Heart right ventricle (tissue), 16 donors: ENCODE measurements at regions not wholly inside any gene's neighbourhood (a gene's known extent, or its start where the extent isn't known, plus 50 kb on each side); places are given as distances from the start of the nearest gene placed in this dataset.

Experiments used
- ATAC-seq, 8 donors: fragments of 200-7000 bp; cut with Tn5 transposase; one replicate each; pipeline ENCODE4 v1.9.1; 2020; ENCODE audit warnings: mild to moderate bottlenecking in 8 of 8, moderate library complexity in 8 of 8, moderate number of reproducible peaks in 1 of 8
- DNase-seq, 2 donors: peaks; one replicate each; pipeline ENCODE4 v3.0.0-alpha.2; 2020
- H3K27ac ChIP-seq, 10 donors: fragments of 200-600 bp; sonication (generic) in 2 of 10; one replicate each; pipeline versions ENCODE4 v1.5.0 to v1.8.0; 2020 to 2022; ENCODE audit warnings: mild to moderate bottlenecking in 3 of 10
- H3K27me3 ChIP-seq, 7 donors: fragments of 200-600 bp; one replicate each; pipeline ENCODE4 v1.8.0; 2021 to 2022; ENCODE audit warnings: mild to moderate bottlenecking in 2 of 7
- H3K36me3 ChIP-seq, 9 donors: fragments of 200-600 bp; sonication (generic) in 1 of 9; one replicate each; pipeline versions ENCODE4 v1.5.0 to v1.8.0; 2020 to 2022; ENCODE audit warnings: mild to moderate bottlenecking in 2 of 9
- H3K4me1 ChIP-seq, 9 donors: fragments of 200-600 bp; sonication (generic) in 1 of 9; one replicate each; pipeline versions ENCODE4 v1.5.0 to v1.8.0; 2020 to 2022; ENCODE audit warnings: mild to moderate bottlenecking in 4 of 9
- H3K4me3 ChIP-seq, 10 donors: fragments of 200-600 bp; sonication (generic) in 2 of 10; one replicate each; pipeline versions ENCODE4 v1.5.0 to v1.8.0; 2020 to 2022; ENCODE audit warnings: mild to moderate bottlenecking in 7 of 10, moderate library complexity in 2 of 10
- H3K9me3 ChIP-seq, 11 donors: fragments of 200-600 bp in 10 of 11; sonication (generic) in 2 of 11; one replicate each; pipeline versions ENCODE4 v1.5.0 to v1.8.0; 2013 to 2022; ENCODE audit warnings: mild to moderate bottlenecking in 2 of 11, control low read depth in 1 of 11, moderate library complexity in 1 of 11
- WGBS, 2 donors: extraction: QIAGEN DNeasy Blood & Tissue Kit; methylation state at CpG; one replicate each; pipeline ENCODE4 v1.1.7; 2013; ENCODE audit warnings: inconsistent platforms in 1 of 2; 5-methylcytosine and 5-hydroxymethylcytosine counted together
- intact Hi-C, 10 donors: fragments of 100-400 bp; cut with DNase I; formaldehyde crosslinking; loops; one replicate each; pipeline versions ENCODE4 v1.11.1 to v1.14.2; 2022
- TF ChIP-seq, protein P1 (sequence below), 9 donors: fragments of 200-600 bp; sonication (generic) in 2 of 9; IDR thresholded peaks; one replicate each; pipeline versions ENCODE4 v1.5.0 to v1.8.0; 2021 to 2022; ENCODE audit warnings: antibody characterized with exemption in 9 of 9, mild to moderate bottlenecking in 5 of 9, moderate library complexity in 1 of 9
- donor health status: Arrhythmogenic right ventricular cardiomyopathy.
- donor health status: ischemic (EF 13 %, LVEDD 7.1; RV severe dilation, severe dysfunction).
- donor health status: healthy with polysubstance abuse.
- donor health status: DM: no; HTN: yes; CAD: no.
- donor health status: DM: no; HTN: no; CAD: no.
- donor health status: ischemic (EF 25% LVEDD 6.9; RV normal size, moderate dysfunction).
- donor health status: ischemic (EF 25% LVEDD 5.7; RV mildly dilated, moderate dysfunction).
- donor health status: healthy.
- donor health status: DM: yes; HTN: yes; CAD: no.
- donor health status: Ischemic cardiomyopathy.
- donor health status: ischemic (EF 35%, LVEDD 5.7; RV mildly dilated, moderate dysfunction).
- donor health status: nonischemic (EF 11% LVEDD 7.7; RV severe dilation, severe dysfunction).
- donor health status: DM: yes; HTN: yes; CAD: no.
- donor health status: PGD.
- donor health status: ischemic (EF 29% LVEDD 5.4; RV normal size, mild dysfunction).
- donor health status: nonischemic (EF 23%, LVEDD 6.1; RV moderate dilation, normal function).

DNA sequence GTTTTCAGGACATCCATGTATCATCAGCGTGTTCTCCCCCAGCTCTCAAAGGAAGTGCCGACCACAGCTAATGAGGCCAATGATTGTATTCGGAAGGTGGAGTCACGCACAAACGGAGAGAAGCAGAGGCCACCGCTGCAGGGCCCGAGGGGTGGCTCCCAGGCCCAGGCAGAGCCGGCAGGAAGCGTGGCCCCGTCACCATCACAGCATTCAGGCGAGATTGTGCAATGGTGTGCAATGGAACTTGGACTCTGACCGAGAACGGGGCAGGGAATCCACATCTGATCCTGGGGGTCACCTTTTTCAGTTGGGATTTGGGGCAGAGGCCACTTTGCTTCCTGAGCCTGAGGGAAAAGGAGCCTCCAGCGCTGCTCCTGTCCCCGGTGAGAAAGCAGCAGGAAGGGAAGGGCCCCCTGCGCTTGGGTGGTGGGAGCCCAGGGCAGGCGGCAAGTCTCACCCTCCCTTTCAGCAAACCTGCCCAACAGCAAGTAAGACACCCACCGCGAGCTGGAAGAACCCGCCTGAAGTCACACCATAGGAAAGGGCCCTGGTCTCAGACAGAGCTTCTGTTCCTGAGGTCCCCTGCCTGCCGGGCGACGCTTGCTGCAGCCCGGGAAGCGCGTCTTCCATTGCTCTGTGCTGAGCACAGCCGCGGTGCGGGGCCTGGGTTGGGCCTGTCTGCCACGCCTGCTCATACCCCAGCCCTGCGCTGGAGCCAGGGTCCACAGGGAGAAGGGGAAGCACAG lies 1430.7 kb downstream of the BRD1 start:
- DNase-seq (no peak), ATAC-seq (no peak)
- Histone ChIP-seq H3K4me1 (no peaks in the 10 kb centered on the region), H3K4me3 (no peak overlapping the region), H3K27me3 (peaks cover 0 to 30% (median 15%) of the 10 kb centered on the region in 7 donors), H3K9me3 (peaks cover 0 to 3% (median 0%) of the 10 kb centered on the region in 11 donors), H3K36me3 (no peaks in the 10 kb centered on the region), H3K27ac (no peak overlapping the region)
- intact Hi-C loops, result no loop called here
- TF ChIP-seq, protein P1, sequence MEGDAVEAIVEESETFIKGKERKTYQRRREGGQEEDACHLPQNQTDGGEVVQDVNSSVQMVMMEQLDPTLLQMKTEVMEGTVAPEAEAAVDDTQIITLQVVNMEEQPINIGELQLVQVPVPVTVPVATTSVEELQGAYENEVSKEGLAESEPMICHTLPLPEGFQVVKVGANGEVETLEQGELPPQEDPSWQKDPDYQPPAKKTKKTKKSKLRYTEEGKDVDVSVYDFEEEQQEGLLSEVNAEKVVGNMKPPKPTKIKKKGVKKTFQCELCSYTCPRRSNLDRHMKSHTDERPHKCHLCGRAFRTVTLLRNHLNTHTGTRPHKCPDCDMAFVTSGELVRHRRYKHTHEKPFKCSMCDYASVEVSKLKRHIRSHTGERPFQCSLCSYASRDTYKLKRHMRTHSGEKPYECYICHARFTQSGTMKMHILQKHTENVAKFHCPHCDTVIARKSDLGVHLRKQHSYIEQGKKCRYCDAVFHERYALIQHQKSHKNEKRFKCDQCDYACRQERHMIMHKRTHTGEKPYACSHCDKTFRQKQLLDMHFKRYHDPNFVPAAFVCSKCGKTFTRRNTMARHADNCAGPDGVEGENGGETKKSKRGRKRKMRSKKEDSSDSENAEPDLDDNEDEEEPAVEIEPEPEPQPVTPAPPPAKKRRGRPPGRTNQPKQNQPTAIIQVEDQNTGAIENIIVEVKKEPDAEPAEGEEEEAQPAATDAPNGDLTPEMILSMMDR (IDR thresholded peaks at IDR 0.05), result no peak
- WGBS, 2 donors, result 84 to 85% methylated on average over 31 of the region's 31 CpGs

DNA sequence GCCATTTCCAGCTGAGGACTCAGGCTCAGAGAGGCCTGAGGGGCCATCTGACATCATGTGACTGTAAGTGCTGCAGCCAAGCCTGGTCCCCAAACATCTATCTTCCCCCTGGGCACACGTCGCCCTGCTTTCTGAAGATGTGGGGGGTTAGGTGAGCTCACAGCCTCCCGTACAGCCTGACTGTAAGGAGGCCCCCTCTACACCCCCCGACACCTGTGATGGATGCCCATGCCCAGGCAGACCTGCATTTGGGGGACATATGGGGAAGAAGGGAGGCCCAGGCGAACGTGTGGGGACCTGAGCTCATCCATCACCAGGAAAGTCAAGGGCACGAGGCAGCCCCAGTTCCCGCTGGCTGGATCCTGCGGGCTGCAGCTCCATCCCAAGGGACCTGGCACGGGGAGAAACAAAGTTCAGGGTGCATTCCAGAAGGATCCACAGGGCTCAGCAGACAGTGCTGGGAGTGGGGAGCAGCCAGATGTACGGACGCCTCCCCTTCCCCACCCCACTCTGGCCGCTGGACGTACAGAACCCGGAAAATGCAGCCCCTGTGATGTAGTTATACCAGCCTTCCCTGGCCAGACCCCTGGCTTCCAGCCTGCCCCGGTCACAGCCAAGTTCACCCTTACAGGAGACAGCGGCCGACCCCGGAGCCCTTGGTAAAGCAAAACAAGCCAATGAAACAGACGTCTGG lies 1431.4 kb downstream of the BRD1 start:
- 79 to 83% methylated on average over 20 of the region's 20 CpGs for WGBS, 2 donors
- intact Hi-C loops, result no loop called here

DNA sequence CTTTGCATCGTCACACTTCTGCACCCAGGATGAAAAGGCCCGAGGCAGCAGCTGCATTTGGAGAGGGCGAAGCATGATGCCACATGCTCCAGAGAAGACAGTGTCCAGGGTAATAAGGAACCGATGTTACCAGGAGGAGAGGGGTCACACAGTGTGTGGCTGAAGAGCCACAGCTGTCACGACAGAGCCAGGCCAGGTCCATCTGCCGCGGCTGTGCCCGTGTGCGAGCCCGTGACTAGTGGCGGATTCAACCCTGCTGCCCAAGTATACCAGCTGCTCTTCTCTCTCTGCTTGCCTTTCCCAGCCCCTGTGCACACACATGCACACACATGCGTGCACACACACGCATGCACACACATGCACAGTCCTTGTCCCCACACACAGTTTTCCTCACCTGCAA lies 1432.5 kb downstream of the BRD1 start:
- no peak overlapping the region for H3K4me3 ChIP-seq
- no peaks in the 10 kb centered on the region for H3K4me1 ChIP-seq
- H3K27me3 ChIP-seq, result peaks cover 0 to 30% (median 16%) of the 10 kb centered on the region in 7 donors
- intact Hi-C loops, result no loop called here
- DNase-seq, result no peak
- TF ChIP-seq, protein P1 (IDR thresholded peaks at IDR 0.05), result no peak
- H3K36me3 ChIP-seq, result no peaks in the 10 kb centered on the region
- WGBS, 2 donors, result 81 to 86% methylated on average over 13 of the region's 13 CpGs
- H3K9me3 ChIP-seq, result peaks cover 0 to 4% (median 0%) of the 10 kb centered on the region in 11 donors
- ATAC-seq, result no peak
- no peak overlapping the region for H3K27ac ChIP-seq

More for the DNA sequence above, 1431.4 kb downstream of the BRD1 start:
- no peaks in the 10 kb centered on the region for H3K36me3 ChIP-seq
- peaks cover 0 to 30% (median 12%) of the 10 kb centered on the region in 7 donors for H3K27me3 ChIP-seq
- H3K4me1 ChIP-seq, result no peaks in the 10 kb centered on the region
- no peak for DNase-seq
- H3K9me3 ChIP-seq, result peaks cover 0 to 4% (median 0%) of the 10 kb centered on the region in 11 donors
- ATAC-seq, result no peak
- H3K27ac ChIP-seq, result no peak overlapping the region
- no peak overlapping the region for H3K4me3 ChIP-seq
- TF ChIP-seq, protein P1 (IDR thresholded peaks at IDR 0.05), result no peak

DNA sequence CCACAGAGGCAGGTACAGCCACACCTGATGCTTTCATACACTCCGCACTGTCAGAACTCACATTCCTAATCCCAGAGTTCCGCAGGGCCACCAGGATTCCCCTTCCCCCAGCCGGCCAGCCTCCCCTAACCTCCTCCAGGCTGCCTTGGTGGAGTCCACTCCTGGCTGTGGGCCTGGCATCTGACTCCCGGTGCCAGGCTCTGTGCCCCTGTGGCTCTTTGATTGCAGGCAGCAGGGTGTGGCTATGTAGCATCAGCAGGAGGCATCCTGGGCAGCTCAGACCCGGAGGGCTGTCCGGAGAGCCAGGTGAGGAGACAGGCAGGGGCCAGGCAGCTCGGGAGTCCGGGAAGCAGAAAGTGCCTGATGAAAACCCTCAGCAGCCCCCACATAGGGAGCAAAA lies 1432.9 kb downstream of the BRD1 start:
- H3K27me3 ChIP-seq, result peaks cover 0 to 30% (median 16%) of the 10 kb centered on the region in 7 donors

More for the DNA sequence above, 1432.9 kb downstream of the BRD1 start:
- WGBS, 2 donors, result 65 to 68% methylated on average over 8 of the region's 8 CpGs
- no peak overlapping the region for H3K4me3 ChIP-seq
- no peak for ATAC-seq
- no peak for DNase-seq
- intact Hi-C loops, result loop anchor here in 1 of 10 donors (5.0 kb wide), 1 partner anchor 1098 kb away; no protein-coding TSS in a partner anchor
- no peaks in the 10 kb centered on the region for H3K4me1 ChIP-seq
- peaks cover 0 to 4% (median 0%) of the 10 kb centered on the region in 11 donors for H3K9me3 ChIP-seq
- TF ChIP-seq, protein P1 (IDR thresholded peaks at IDR 0.05), result no peak
- H3K36me3 ChIP-seq, result no peaks in the 10 kb centered on the region
- no peak overlapping the region for H3K27ac ChIP-seq
